Thyroid gland (tissue), 4 donors: ENCODE measurements at regions not wholly inside any gene's neighbourhood (a gene's known extent, or its start where the extent isn't known, plus 50 kb on each side); places are given as distances from the start of the nearest gene placed in this dataset.

Experiments used
- DNase-seq, 2 donors: peaks; one replicate each; pipeline ENCODE4 v3.0.0-alpha.2; 2019
- H3K27ac ChIP-seq, 3 donors: fragments of 200-600 bp; sonication (generic); 1 replicate in 2 of 3; 2 replicates in 1 of 3; pipeline ENCODE4 v1.5.1; 2016 to 2019; ENCODE audit warnings: mild to moderate bottlenecking in 1 of 3, moderate library complexity in 1 of 3
- H3K27me3 ChIP-seq: fragments of 200-600 bp; sonication (generic); one replicate; pipeline ENCODE4 v1.5.1; 2019
- H3K36me3 ChIP-seq, 2 donors: fragments of 200-600 bp; sonication (generic); one replicate each; pipeline ENCODE4 v1.5.1; 2016 to 2019
- H3K4me1 ChIP-seq, 2 donors: fragments of 200-600 bp; sonication (generic); one replicate each; pipeline ENCODE4 v1.5.1; 2017 to 2019
- H3K4me3 ChIP-seq, 3 donors: fragments of 200-600 bp; sonication (generic); replicated peaks in 1 of 3; 1 replicate in 2 of 3; 2 replicates in 1 of 3; pipeline ENCODE4 v1.5.1; 2016; ENCODE audit warnings: mild to moderate bottlenecking in 1 of 3
- H3K9me3 ChIP-seq: fragments of 200-600 bp; sonication (generic); one replicate; pipeline ENCODE4 v1.5.1; 2017
- POLR2A ChIP-seq, 2 donors: fragments of 450-650 bp; IDR thresholded peaks; one replicate each; pipeline ENCODE4 v1.6.1; 2017; ENCODE audit warnings: antibody characterized with exemption in 2 of 2, mild to moderate bottlenecking in 2 of 2, moderate library complexity in 1 of 2
- WGBS, 2 donors: methylation state at CpG; one replicate each; pipeline ENCODE4 v1.1.5; 2017; 5-methylcytosine and 5-hydroxymethylcytosine counted together
- intact Hi-C: fragments of 100-400 bp; cut with DNase I; formaldehyde crosslinking; loops from one replicate; pipeline ENCODE4 v1.15.1; 2023
- TF ChIP-seq, protein P1 (sequence below), 6 experiments: fragments of 200-600 bp in 3 of 6; fragments of 450-650 bp in 3 of 6; sonication (generic) in 3 of 6; IDR thresholded peaks; one replicate each; pipeline ENCODE4 v1.5.1; 2016 to 2019; ENCODE audit warnings: antibody characterized with exemption in 6 of 6, mild to moderate bottlenecking in 2 of 6, inconsistent platforms in 1 of 6, moderate library complexity in 1 of 6

- peak; percentile 42 to 58 for DNase-seq
- WGBS, 2 donors: 65% methylated on average over 3 of the region's 3 CpGs
- TF ChIP-seq, protein P1, sequence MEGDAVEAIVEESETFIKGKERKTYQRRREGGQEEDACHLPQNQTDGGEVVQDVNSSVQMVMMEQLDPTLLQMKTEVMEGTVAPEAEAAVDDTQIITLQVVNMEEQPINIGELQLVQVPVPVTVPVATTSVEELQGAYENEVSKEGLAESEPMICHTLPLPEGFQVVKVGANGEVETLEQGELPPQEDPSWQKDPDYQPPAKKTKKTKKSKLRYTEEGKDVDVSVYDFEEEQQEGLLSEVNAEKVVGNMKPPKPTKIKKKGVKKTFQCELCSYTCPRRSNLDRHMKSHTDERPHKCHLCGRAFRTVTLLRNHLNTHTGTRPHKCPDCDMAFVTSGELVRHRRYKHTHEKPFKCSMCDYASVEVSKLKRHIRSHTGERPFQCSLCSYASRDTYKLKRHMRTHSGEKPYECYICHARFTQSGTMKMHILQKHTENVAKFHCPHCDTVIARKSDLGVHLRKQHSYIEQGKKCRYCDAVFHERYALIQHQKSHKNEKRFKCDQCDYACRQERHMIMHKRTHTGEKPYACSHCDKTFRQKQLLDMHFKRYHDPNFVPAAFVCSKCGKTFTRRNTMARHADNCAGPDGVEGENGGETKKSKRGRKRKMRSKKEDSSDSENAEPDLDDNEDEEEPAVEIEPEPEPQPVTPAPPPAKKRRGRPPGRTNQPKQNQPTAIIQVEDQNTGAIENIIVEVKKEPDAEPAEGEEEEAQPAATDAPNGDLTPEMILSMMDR (IDR thresholded peaks at IDR 0.05): no peak
- no peak for TF ChIP-seq POLR2A (IDR thresholded peaks at IDR 0.05)
Observed at GRCh38 chrX:51837921-51838320, 55.5 kb upstream of the MAGED1 start.

More at GRCh38 chrX:51837921-51838320, 55.5 kb upstream of the MAGED1 start:
- Histone ChIP-seq H3K4me3 (no peak overlapping the region), H3K4me1 (no peaks in the 10 kb centered on the region), H3K36me3 (no peaks in the 10 kb centered on the region), H3K27me3 (no peaks in the 10 kb centered on the region), H3K27ac (no peak overlapping the region), H3K9me3 (no peaks in the 10 kb centered on the region)
- intact Hi-C loops: no loop called here
